Hepatocyte (in vitro differentiated cells): ENCODE measurements at regions not wholly inside any gene's neighbourhood (a gene's known extent, or its start where the extent isn't known, plus 50 kb on each side); places are given as distances from the start of the nearest gene placed in this dataset.

ENCODE experiments used
- EZH2 ChIP-seq: fragments of 200-600 bp; sonication (generic); IDR thresholded peaks from 2 replicates; pipeline ENCODE4 v1.6.1; 2016; ENCODE audit warnings: antibody characterized with exemption, mild to moderate bottlenecking, borderline replicate concordance
- TF ChIP-seq, protein P1 (sequence below): fragments of 200-600 bp; sonication (generic); IDR thresholded peaks from 2 replicates; pipeline ENCODE4 v1.5.1; 2016; ENCODE audit warnings: antibody characterized with exemption, mild to moderate bottlenecking; ENCODE audit not compliant: poor library complexity

DNA sequence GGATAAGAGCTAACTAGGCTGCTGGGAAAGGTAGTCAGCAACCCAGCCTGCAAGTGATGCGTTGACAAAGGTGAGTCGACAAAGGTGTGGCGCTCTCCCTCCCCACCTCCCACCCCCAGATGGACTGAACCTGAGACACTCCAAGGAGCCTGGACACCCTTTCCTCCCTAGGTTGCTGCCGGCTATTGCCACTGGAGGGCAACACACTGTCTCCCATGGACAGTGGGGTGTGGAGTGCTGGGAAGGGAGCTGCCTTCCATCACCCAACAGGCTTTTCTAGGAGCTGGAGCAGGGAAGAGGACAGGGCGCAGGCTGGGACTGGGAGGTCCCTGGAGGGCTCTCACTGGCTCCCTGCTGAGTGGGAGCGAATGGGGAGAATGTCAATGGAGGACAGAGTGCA, 75.4 kb upstream of the ARAP3 start:
- TF ChIP-seq, protein P1, sequence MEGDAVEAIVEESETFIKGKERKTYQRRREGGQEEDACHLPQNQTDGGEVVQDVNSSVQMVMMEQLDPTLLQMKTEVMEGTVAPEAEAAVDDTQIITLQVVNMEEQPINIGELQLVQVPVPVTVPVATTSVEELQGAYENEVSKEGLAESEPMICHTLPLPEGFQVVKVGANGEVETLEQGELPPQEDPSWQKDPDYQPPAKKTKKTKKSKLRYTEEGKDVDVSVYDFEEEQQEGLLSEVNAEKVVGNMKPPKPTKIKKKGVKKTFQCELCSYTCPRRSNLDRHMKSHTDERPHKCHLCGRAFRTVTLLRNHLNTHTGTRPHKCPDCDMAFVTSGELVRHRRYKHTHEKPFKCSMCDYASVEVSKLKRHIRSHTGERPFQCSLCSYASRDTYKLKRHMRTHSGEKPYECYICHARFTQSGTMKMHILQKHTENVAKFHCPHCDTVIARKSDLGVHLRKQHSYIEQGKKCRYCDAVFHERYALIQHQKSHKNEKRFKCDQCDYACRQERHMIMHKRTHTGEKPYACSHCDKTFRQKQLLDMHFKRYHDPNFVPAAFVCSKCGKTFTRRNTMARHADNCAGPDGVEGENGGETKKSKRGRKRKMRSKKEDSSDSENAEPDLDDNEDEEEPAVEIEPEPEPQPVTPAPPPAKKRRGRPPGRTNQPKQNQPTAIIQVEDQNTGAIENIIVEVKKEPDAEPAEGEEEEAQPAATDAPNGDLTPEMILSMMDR, result peak; percentile 38
- TF ChIP-seq EZH2, result no peak
